Vagina (tissue), 2 donors: ENCODE measurements at regions not wholly inside any gene's neighbourhood (a gene's known extent, or its start where the extent isn't known, plus 50 kb on each side); places are given as distances from the start of the nearest gene placed in this dataset.
A peak's percentile ranks its signal among the peaks of the same experiment; 100 is the strongest.

Experiments
- DNase-seq, 2 donors: peaks; one replicate each; pipeline ENCODE4 v3.0.0-alpha.2; 2017; ENCODE audit errors: extremely low spot score in 2 of 2
- H3K27ac ChIP-seq: fragments of 200-600 bp; sonication (generic); one replicate; pipeline ENCODE4 v1.5.1; 2019
- H3K27me3 ChIP-seq: fragments of 200-600 bp; sonication (generic); one replicate; pipeline ENCODE4 v1.5.1; 2019
- H3K36me3 ChIP-seq, 2 donors: fragments of 200-600 bp; sonication (generic); one replicate each; pipeline ENCODE4 v1.5.1; 2017 to 2019
- H3K4me1 ChIP-seq: fragments of 200-600 bp; sonication (generic); one replicate; pipeline ENCODE4 v1.5.1; 2019
- H3K4me3 ChIP-seq, 2 donors: fragments of 200-600 bp; sonication (generic); 1 replicate in 1 of 2; 2 replicates in 1 of 2; pipeline ENCODE4 v1.5.1; 2016 to 2019
- H3K9me3 ChIP-seq: fragments of 200-600 bp; sonication (generic); one replicate; pipeline ENCODE4 v1.5.1; 2019
- CTCF ChIP-seq, 3 experiments: fragments of 450-650 bp in 2 of 3; fragments of 200-600 bp in 1 of 3; sonication (generic) in 1 of 3; IDR thresholded peaks; one replicate each; pipeline ENCODE4 v1.5.1; 2017 to 2019; ENCODE audit warnings: antibody characterized with exemption in 3 of 3, mild to moderate bottlenecking in 2 of 3, moderate library complexity in 2 of 3
- POLR2A ChIP-seq, 2 donors: fragments of 450-650 bp; IDR thresholded peaks; one replicate each; pipeline ENCODE4 v1.6.1; 2017; ENCODE audit warnings: antibody characterized with exemption in 2 of 2, mild to moderate bottlenecking in 2 of 2, moderate library complexity in 2 of 2
- POLR2AphosphoS5 ChIP-seq, 2 donors: sonication (generic); formaldehyde crosslinking; IDR thresholded peaks; one replicate each; pipeline ENCODE4 v1.9.0; 2017; ENCODE audit warnings: antibody characterized with exemption in 2 of 2, mild to moderate bottlenecking in 2 of 2, low read depth in 1 of 2; ENCODE audit not compliant: insufficient read depth in 1 of 2
- intact Hi-C: fragments of 100-400 bp; cut with DNase I; formaldehyde crosslinking; loops from one replicate; pipeline ENCODE4 v1.15.1; 2023

GRCh38 chr6:113653275-113653674 is 203.9 kb upstream of the MARCKS start:
- no peak overlapping the region for H3K4me3 ChIP-seq
- peaks cover 10% of the 10 kb centered on the region for H3K4me1 ChIP-seq
- no peaks in the 10 kb centered on the region for H3K9me3 ChIP-seq
- H3K27ac ChIP-seq = no peak overlapping the region
- intact Hi-C loops = no loop called here
- no peaks in the 10 kb centered on the region for H3K36me3 ChIP-seq
- DNase-seq = no peak
- no peak for TF ChIP-seq POLR2A (IDR thresholded peaks at IDR 0.05)
- TF ChIP-seq CTCF (IDR thresholded peaks at IDR 0.05) = no peak
- no peak for TF ChIP-seq POLR2AphosphoS5 (IDR thresholded peaks at IDR 0.05; ENCODE audit: insufficient read depth in 1 of 2, low read depth in 1 of 2)
- no peaks in the 10 kb centered on the region for H3K27me3 ChIP-seq

GRCh38 chr6:113654396-113654795 is 202.7 kb upstream of the MARCKS start:
- Histone ChIP-seq H3K9me3 (no peaks in the 10 kb centered on the region), H3K4me1 (peaks cover 10% of the 10 kb centered on the region)
- DNase-seq = no peak

GRCh38 chr6:113655761-113656160 is 201.4 kb upstream of the MARCKS start:
- DNase-seq = no peak
- no peak overlapping the region for H3K4me3 ChIP-seq
- H3K27ac ChIP-seq = no peak overlapping the region
- no peaks in the 10 kb centered on the region for H3K27me3 ChIP-seq
- H3K36me3 ChIP-seq = no peaks in the 10 kb centered on the region
- H3K4me1 ChIP-seq = peaks cover 6% of the 10 kb centered on the region
- intact Hi-C loops = no loop called here
- H3K9me3 ChIP-seq = no peaks in the 10 kb centered on the region
- TF ChIP-seq CTCF (IDR thresholded peaks at IDR 0.05) (no peak), POLR2A (IDR thresholded peaks at IDR 0.05) (no peak), POLR2AphosphoS5 (IDR thresholded peaks at IDR 0.05; ENCODE audit: insufficient read depth in 1 of 2, low read depth in 1 of 2) (no peak)

More at GRCh38 chr6:113654396-113654795, 202.7 kb upstream of the MARCKS start:
- no peaks in the 10 kb centered on the region for H3K27me3 ChIP-seq
- H3K4me3 ChIP-seq = no peak overlapping the region
- no peak overlapping the region for H3K27ac ChIP-seq
- intact Hi-C loops = no loop called here
- TF ChIP-seq CTCF (IDR thresholded peaks at IDR 0.05) (no peak), POLR2AphosphoS5 (IDR thresholded peaks at IDR 0.05; ENCODE audit: insufficient read depth in 1 of 2, low read depth in 1 of 2) (peak in 1 of 2 donors; percentile 73)
- no peaks in the 10 kb centered on the region for H3K36me3 ChIP-seq

- no peak for DNase-seq
- H3K9me3 ChIP-seq = no peaks in the 10 kb centered on the region
- intact Hi-C loops = no loop called here
- H3K36me3 ChIP-seq = no peaks in the 10 kb centered on the region
- no peaks in the 10 kb centered on the region for H3K27me3 ChIP-seq
- no peaks in the 10 kb centered on the region for H3K4me1 ChIP-seq
- TF ChIP-seq POLR2A (IDR thresholded peaks at IDR 0.05) (no peak), CTCF (IDR thresholded peaks at IDR 0.05) (no peak), POLR2AphosphoS5 (IDR thresholded peaks at IDR 0.05; ENCODE audit: insufficient read depth in 1 of 2, low read depth in 1 of 2) (no peak)
- H3K27ac ChIP-seq = no peak overlapping the region
- H3K4me3 ChIP-seq = no peak overlapping the region
These were observed 197.3 kb upstream of the MARCKS start for GRCh38 chr6:113659762-113660404.

- TF ChIP-seq POLR2A (IDR thresholded peaks at IDR 0.05) = no peak
- no peak for TF ChIP-seq POLR2AphosphoS5 (IDR thresholded peaks at IDR 0.05; ENCODE audit: insufficient read depth in 1 of 2, low read depth in 1 of 2)
- TF ChIP-seq CTCF (IDR thresholded peaks at IDR 0.05) = no peak
- no peaks in the 10 kb centered on the region for H3K36me3 ChIP-seq
- H3K27ac ChIP-seq = no peak overlapping the region
- H3K27me3 ChIP-seq = no peaks in the 10 kb centered on the region
- H3K4me1 ChIP-seq = no peaks in the 10 kb centered on the region
- DNase-seq = no peak
- no peaks in the 10 kb centered on the region for H3K9me3 ChIP-seq
- intact Hi-C loops = no loop called here
- no peak overlapping the region for H3K4me3 ChIP-seq
These were observed 196.3 kb upstream of the MARCKS start for GRCh38 chr6:113660819-113661218.
